ENCODE measurements at regions not wholly inside any gene's neighbourhood (a gene's known extent, or its start where the extent isn't known, plus 50 kb on each side); places are given as distances from the start of the nearest gene placed in this dataset.

DNA sequence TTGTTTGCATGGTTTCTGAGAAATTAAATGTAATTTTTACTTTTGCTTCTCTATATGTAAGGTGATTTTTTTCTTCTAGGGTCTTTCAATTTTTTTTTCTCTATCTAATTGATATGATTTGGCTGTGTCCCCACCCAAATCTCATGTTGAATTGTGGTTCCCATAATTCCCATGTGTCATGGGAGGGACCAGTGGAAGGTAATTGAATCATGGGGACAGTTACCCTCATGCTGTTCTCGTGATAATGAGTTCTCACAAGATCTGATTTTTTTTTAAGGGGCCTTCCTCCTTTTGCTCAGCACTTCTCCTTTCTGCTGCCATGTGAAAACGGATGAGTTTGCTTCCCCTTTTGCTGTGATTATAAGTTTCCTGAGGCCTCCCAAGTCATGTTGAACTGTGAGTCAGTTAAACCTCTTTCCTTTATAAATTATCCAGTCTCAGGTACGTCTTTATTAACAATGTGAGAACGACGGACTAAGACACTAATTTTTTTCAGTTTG lies 150.8 kb downstream of the MTRR start:
- Histone ChIP-seq H3K4me1 (ENCODE audit: low read depth) (no peaks in the 10 kb centered on the region), H3K4me3 (no peak overlapping the region), H3K36me3 (ENCODE audit: low read depth) (no peaks in the 10 kb centered on the region), H3K9me3 (no peaks in the 10 kb centered on the region)
- DNase-seq, result no peak
- TF ChIP-seq, protein P1, sequence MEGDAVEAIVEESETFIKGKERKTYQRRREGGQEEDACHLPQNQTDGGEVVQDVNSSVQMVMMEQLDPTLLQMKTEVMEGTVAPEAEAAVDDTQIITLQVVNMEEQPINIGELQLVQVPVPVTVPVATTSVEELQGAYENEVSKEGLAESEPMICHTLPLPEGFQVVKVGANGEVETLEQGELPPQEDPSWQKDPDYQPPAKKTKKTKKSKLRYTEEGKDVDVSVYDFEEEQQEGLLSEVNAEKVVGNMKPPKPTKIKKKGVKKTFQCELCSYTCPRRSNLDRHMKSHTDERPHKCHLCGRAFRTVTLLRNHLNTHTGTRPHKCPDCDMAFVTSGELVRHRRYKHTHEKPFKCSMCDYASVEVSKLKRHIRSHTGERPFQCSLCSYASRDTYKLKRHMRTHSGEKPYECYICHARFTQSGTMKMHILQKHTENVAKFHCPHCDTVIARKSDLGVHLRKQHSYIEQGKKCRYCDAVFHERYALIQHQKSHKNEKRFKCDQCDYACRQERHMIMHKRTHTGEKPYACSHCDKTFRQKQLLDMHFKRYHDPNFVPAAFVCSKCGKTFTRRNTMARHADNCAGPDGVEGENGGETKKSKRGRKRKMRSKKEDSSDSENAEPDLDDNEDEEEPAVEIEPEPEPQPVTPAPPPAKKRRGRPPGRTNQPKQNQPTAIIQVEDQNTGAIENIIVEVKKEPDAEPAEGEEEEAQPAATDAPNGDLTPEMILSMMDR (IDR thresholded peaks at IDR 0.05), result no peak
- ATAC-seq, result no peak
- intact Hi-C loops (cut with DNase I, micrococcal nuclease), result no loop called here

GRCh38 chr5:8020861-8021514 lies 152.0 kb downstream of the MTRR start:
- ATAC-seq (no peak), DNase-seq (no peak)
- no peaks in the 10 kb centered on the region for H3K9me3 ChIP-seq
- no peaks in the 10 kb centered on the region for H3K4me1 ChIP-seq (ENCODE audit: low read depth)
- no peak overlapping the region for H3K4me3 ChIP-seq
- TF ChIP-seq, protein P1 (IDR thresholded peaks at IDR 0.05), result no peak
- no peaks in the 10 kb centered on the region for H3K36me3 ChIP-seq (ENCODE audit: low read depth)
- intact Hi-C loops (cut with DNase I, micrococcal nuclease), result no loop called here

DNA sequence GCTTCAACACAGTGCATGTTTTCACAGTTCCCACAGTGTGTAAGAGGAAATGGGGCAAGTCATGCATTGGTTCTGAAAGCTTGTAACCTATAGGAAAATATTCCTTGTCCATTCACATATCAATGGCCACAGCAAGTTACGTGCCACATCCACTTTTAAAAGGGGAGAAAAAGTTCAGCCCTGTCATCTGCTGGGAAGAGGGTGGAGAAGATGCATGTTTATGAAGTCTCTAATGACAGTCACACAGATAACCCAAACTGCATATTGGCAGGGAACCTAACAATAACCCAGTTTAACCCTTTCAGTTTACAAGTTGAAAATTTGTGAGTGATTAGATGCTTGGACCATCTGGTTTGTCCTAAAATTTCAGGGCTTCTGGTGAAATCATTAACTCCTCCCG lies 159.3 kb downstream of the MTRR start:
- TF ChIP-seq, protein P1 (IDR thresholded peaks at IDR 0.05), result no peak
- Histone ChIP-seq H3K36me3 (ENCODE audit: low read depth) (no peaks in the 10 kb centered on the region), H3K4me3 (no peak overlapping the region), H3K9me3 (no peaks in the 10 kb centered on the region), H3K4me1 (ENCODE audit: low read depth) (no peaks in the 10 kb centered on the region)
- ATAC-seq (no peak), DNase-seq (no peak)
- intact Hi-C loops (cut with DNase I, micrococcal nuclease), result no loop called here

- peak in 1 of 3 donors; percentile 34 for DNase-seq
Observed at GRCh38 chr5:8033261-8033660, 164.3 kb downstream of the MTRR start.

GRCh38 chr5:8034852-8035251 lies 165.9 kb downstream of the MTRR start:
- no peaks in the 10 kb centered on the region for H3K36me3 ChIP-seq (ENCODE audit: low read depth)
- H3K4me1 ChIP-seq (ENCODE audit: low read depth), result no peaks in the 10 kb centered on the region
- TF ChIP-seq, protein P1 (IDR thresholded peaks at IDR 0.05), result no peak
- H3K9me3 ChIP-seq, result no peaks in the 10 kb centered on the region
- intact Hi-C loops (cut with DNase I, micrococcal nuclease), result no loop called here
- DNase-seq (no peak), ATAC-seq (no peak)
- no peak overlapping the region for H3K4me3 ChIP-seq

More at GRCh38 chr5:8033261-8033660, 164.3 kb downstream of the MTRR start:
- intact Hi-C loops (cut with DNase I, micrococcal nuclease), result no loop called here
- Histone ChIP-seq H3K4me3 (no peak overlapping the region), H3K9me3 (no peaks in the 10 kb centered on the region), H3K36me3 (ENCODE audit: low read depth) (no peaks in the 10 kb centered on the region), H3K4me1 (ENCODE audit: low read depth) (no peaks in the 10 kb centered on the region)
- TF ChIP-seq, protein P1 (IDR thresholded peaks at IDR 0.05), result no peak
- ATAC-seq, result peak; percentile 69

All from mucosa of descending colon (tissue), 3 donors.